Activated CD8-positive, alpha-beta T cell treated with anti-CD3 and anti-CD28 coated beads, Interleukin-2, amount 10 ng/mL, durations not matched to agents 7 days and 5 days (primary cell): ENCODE measurements at regions not wholly inside any gene's neighbourhood (a gene's known extent, or its start where the extent isn't known, plus 50 kb on each side); places are given as distances from the start of the nearest gene placed in this dataset.
"Not testable (repeated sequence)": the region's sequence is repeated elsewhere in the genome, so short reads cannot be mapped to it uniquely, and the experiment has no call there.

Experiments
- ATAC-seq: fragments of 150-1000 bp; cut with Tn5 transposase; one replicate; pipeline ENCODE4 v1.10.0; 2021; ENCODE audit warnings: moderate library complexity
- CTCF ChIA-PET: fragments of 350-600 bp; sonication (Branson Sonifier 250); formaldehyde crosslinking; loops from one replicate; lab custom pipeline; 2021; ENCODE audit warnings: antibody characterized with exemption; lab: Charles Lee
- POLR2A ChIA-PET: fragments of 350-600 bp; sonication (Branson Sonifier 250); formaldehyde crosslinking; loops from one replicate; lab custom pipeline; 2021; ENCODE audit warnings: antibody characterized with exemption; lab: Charles Lee
- DNase-seq: peaks from one replicate; pipeline ENCODE4 v3.0.0-alpha.2; 2020
- H3K27ac Mint-ChIP-seq: one replicate; pipeline ENCODE4 v1.8.0; 2021; ENCODE audit warnings: mild to moderate bottlenecking, mixed read lengths
- H3K27me3 Mint-ChIP-seq: one replicate; pipeline ENCODE4 v1.8.0; 2021; ENCODE audit warnings: low read depth, mixed read lengths
- H3K36me3 Mint-ChIP-seq: one replicate; pipeline ENCODE4 v1.8.0; 2021; ENCODE audit warnings: low read depth, mixed read lengths
- H3K4me1 Mint-ChIP-seq: one replicate; pipeline ENCODE4 v1.8.0; 2021; ENCODE audit warnings: low read depth, mixed read lengths
- H3K4me3 Mint-ChIP-seq: one replicate; pipeline ENCODE4 v1.8.0; 2021; ENCODE audit warnings: mild to moderate bottlenecking, mixed read lengths
- H3K9me3 Mint-ChIP-seq: one replicate; pipeline ENCODE4 v1.8.0; 2022; ENCODE audit warnings: mixed read lengths; ENCODE audit not compliant: insufficient read depth

DNA sequence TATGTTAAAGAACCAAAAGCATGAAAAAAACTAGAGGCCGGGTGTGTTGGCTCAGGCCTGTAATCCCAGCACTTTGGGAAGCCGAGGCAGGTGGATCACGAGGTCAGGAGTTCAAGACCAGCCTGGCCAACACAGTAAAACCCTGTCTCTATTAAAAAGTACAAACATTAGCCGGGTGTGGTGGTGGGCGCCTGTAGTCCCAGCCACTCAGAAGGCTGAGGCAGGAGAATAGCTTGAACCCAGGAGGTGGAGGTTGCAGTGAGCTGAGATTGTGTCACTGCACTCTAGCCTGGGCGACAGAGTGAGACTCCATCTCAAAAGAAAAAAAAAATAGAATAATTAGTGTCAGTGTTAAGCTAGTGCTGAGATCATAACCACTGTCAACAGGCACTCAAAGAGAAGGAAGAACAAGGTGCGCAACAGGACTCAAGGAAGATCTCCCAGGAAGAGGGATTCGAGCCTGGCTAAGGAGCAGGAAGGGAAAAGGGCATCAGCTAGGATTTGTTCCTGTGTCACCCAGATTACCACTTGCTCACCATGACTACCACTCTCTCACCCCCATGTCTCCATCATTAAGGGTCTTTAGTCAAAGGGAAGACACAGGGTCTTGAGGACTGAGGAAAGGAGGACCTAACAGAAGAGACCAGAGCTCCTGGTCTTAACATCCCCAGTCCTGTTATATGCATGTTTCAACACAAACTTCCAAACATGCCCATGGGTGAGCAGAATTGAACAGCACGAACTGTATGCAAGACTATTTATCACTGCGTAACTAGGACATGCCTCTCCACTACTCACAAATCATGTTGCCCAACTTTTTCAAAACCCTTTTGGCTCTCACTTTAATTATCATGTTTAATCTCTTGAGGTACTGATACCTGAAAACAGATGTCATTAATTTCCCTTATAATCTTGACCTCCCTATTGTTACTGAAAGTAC lies 88.3 kb upstream of the PLEKHM1 start:
- DNase-seq: no peak

DNA sequence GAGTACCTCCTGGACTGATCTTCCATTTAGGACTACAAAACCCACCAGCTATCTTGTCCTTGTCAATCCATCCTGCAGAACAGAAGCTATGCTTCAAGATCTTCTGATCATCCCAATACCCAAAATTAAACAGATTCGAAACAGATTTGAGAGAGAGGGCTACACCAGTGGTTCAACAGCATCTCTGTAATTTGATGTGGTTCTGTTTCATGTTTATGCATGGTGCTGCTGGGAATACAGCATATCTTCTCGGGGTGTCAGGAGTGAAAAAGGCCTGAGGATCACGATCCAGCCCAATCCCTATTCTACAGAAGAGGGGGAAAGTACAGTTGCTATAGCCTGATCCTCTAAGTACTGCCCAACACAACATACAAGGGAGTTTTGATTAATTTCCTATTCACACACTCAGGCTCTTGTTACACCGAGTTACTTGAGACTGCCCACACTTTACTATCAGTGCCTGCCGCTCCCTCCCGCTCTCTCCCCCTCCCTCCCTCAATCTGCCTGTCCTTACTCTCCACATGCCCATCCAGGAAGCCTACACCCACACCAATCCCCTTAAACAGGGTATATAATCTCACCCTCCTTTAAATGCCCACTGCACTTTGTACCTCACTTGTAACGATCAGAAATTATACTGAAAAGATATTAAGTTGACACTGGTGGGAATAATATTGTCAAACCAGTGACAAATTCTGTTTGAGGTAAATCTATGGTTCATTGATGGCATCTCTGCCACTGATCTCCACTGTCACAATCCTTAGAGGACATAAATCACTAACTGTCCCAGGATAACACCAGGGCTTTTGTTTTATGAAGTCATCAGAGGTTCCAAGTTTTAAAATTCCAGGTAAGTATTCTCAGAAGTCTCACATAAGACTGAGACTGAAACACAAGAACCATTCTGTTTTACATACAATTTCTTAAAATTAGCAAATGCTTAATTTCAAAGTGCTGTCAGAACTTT lies 89.3 kb upstream of the PLEKHM1 start:
- CTCF ChIA-PET: no interaction called here
- Mint-ChIP-seq H3K27ac (no peak overlapping the region), H3K36me3 (peaks cover 56% of the 10 kb centered on the region)

More for the DNA sequence above, 88.3 kb upstream of the PLEKHM1 start:
- ATAC-seq: no peak
- Mint-ChIP-seq H3K27me3 (no peaks in the 10 kb centered on the region), H3K9me3 (no peaks in the 10 kb centered on the region), H3K36me3 (peaks cover 54% of the 10 kb centered on the region), H3K4me1 (peaks cover 39% of the 10 kb centered on the region), H3K27ac (no peak overlapping the region), H3K4me3 (no peak overlapping the region)
- CTCF ChIA-PET: no interaction called here
- POLR2A ChIA-PET: no interaction called here

DNA sequence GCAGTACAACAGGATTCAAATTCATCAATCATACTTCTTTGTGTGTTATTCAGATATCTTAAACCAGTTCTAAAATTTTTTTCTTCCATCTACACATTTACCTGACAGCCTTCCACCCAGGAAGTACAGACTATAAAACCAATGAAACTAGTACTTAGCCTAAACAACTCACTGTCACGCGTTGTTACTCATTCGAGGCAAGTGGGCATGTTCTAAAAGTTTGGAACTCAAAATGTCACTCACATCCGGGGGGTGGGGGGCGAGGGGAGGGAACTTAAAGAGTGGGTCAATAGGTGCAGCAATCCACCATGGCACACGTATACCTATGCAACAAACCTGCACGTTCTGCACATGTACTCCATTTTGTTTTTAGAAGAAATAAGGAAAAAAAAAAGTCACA lies 90.4 kb upstream of the PLEKHM1 start:
- Mint-ChIP-seq H3K27ac (no peak overlapping the region), H3K9me3 (no peaks in the 10 kb centered on the region), H3K36me3 (peaks cover 49% of the 10 kb centered on the region), H3K4me1 (peaks cover 39% of the 10 kb centered on the region), H3K27me3 (no peaks in the 10 kb centered on the region), H3K4me3 (no peak overlapping the region)
- ChIA-PET POLR2A (no interaction called here), CTCF (no interaction called here)
- ATAC-seq (no peak), DNase-seq (no peak)

More for the DNA sequence above, 89.3 kb upstream of the PLEKHM1 start:
- DNase-seq (no peak), ATAC-seq (no peak)
- Mint-ChIP-seq H3K4me1 (peaks cover 39% of the 10 kb centered on the region), H3K4me3 (no peak overlapping the region), H3K9me3 (no peaks in the 10 kb centered on the region), H3K27me3 (no peaks in the 10 kb centered on the region)
- POLR2A ChIA-PET: no interaction called here

DNA sequence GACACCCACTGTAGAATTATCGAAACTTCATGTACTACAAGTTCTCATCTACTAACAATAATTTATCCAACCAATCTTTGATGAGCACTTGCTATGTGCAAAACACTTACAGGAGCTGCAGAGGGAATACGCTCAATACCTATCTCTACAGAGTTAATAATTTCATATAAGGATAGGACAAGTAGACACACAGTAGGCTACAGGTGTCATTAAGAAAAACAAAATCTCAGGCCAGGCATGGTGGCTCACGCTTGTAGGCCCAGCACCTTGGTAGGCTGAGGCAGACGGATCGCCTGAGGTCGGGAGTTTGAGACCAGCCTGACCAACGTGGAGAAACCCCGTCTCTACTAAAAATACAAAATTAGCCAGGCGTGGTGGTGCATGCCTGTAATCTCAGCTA lies 91.3 kb upstream of the PLEKHM1 start:
- Mint-ChIP-seq H3K4me3 (no peak overlapping the region), H3K27me3 (no peaks in the 10 kb centered on the region), H3K36me3 (peaks cover 41% of the 10 kb centered on the region), H3K9me3 (no peaks in the 10 kb centered on the region), H3K27ac (no peak overlapping the region), H3K4me1 (peaks cover 39% of the 10 kb centered on the region)
- ChIA-PET CTCF (no interaction called here), POLR2A (no interaction called here)
- ATAC-seq (no peak), DNase-seq (no peak)

DNA sequence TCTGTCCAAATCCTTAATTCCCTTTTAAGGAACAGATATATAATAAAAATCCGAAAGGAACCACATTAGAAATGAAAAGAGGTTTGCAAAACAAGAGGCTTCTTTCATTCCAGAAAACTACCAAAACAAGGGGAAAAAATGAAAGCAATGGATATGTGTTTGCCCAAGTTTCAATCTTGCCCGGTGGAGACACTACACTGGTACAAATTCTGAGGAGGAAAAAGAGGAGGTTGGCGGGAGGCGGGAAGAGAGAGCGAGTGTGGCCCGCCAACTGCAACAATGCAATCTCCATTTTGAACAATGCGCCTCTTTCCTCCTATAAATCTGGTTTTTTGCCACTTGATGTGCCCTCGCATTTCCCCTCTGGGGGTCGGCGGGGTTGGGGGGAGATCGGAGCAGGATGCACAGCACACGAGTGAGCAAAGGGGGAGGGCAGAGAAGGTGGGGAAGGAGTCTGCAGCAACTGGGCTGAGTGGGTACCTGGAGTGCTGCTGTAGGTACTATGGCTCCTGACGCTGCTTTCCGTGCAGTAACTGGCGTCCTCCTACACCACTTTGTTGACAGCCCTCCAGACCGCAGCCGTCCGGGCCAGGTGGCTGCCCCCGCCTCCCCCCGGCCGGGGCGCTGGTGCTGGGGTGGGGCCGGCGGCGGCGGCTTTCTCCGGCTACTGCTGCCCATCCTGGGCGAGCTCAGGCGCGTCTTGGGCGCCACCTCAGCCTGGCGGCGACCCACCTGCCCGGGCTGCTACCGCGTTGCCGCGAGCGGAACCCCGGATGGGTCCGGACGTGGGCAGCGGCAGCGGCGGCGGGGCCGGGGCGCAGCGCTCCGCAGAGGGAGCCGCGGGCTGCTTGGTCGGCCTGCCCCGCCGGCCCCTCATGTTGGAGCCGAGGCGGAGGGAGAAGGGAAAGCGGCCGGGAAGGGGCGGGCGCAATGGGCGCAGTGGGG lies 93.8 kb upstream of the PLEKHM1 start:
- POLR2A ChIA-PET: interaction anchor here (0.6 to 1.2 kb wide), 8 partner anchors 9 to 524 kb away, joined by 3 to 4 read pairs (median 3); partner anchors contain the start of gene PLEKHM1
- Mint-ChIP-seq H3K36me3 (peaks cover 37% of the 10 kb centered on the region), H3K27ac (peak overlapping the region; percentile 98), H3K4me3 (peak overlapping the region; percentile 91), H3K9me3 (no peaks in the 10 kb centered on the region), H3K4me1 (peaks cover 31% of the 10 kb centered on the region), H3K27me3 (peaks cover 3% of the 10 kb centered on the region)
- DNase-seq (peak; percentile 85), ATAC-seq (peak; percentile 59)
- CTCF ChIA-PET: no interaction called here

DNA sequence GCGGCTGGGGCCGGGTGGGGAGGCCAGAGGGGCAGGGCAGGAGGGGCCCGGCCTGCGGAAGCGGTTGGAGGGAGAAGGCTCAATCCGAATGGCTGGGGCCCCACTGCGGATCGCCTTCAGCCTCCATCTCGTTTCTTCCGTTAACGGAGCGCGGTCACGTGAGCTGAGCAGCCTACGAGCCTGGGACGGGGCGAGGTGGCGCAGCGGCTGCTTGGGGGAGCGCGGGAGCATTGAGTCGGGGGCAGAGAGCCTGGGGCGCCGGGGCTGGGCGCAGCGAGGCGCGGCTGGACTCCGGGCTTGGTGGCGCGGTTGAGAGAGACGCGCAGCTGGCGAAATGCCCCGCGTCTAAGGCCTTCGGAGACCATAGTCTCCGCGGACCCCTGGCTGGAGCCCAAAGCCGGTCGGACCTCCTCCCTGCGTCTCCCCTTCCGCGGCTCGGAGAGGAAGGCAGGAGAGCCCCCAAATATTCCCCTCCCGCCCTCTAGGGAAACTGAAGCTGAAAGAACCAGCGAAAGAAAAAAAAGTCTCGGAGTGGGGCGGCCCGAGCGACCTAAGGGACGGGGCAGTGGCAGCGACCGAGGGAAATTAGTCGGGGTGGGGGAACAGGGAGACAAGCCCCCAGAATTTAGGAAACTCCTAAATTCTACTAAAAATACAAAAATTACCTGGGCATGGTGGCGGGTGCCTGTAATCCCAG lies 94.7 kb upstream of the PLEKHM1 start:
- H3K9me3 Mint-ChIP-seq, CTCF ChIA-PET, H3K27me3 Mint-ChIP-seq: not testable (repeated sequence)
- H3K27ac Mint-ChIP-seq: peak overlapping the region; percentile 91
- peaks cover 23% of the 10 kb centered on the region for H3K4me1 Mint-ChIP-seq
- peaks cover 30% of the 10 kb centered on the region for H3K36me3 Mint-ChIP-seq
- POLR2A ChIA-PET: interaction anchor here (0.6 to 1.2 kb wide), 7 partner anchors 10 to 273 kb away, joined by 3 to 4 read pairs (median 3); partner anchors contain the start of gene PLEKHM1
- ATAC-seq (peak; percentile 80), DNase-seq (peak; percentile 90)
- peak overlapping the region; percentile 91 for H3K4me3 Mint-ChIP-seq

DNA sequence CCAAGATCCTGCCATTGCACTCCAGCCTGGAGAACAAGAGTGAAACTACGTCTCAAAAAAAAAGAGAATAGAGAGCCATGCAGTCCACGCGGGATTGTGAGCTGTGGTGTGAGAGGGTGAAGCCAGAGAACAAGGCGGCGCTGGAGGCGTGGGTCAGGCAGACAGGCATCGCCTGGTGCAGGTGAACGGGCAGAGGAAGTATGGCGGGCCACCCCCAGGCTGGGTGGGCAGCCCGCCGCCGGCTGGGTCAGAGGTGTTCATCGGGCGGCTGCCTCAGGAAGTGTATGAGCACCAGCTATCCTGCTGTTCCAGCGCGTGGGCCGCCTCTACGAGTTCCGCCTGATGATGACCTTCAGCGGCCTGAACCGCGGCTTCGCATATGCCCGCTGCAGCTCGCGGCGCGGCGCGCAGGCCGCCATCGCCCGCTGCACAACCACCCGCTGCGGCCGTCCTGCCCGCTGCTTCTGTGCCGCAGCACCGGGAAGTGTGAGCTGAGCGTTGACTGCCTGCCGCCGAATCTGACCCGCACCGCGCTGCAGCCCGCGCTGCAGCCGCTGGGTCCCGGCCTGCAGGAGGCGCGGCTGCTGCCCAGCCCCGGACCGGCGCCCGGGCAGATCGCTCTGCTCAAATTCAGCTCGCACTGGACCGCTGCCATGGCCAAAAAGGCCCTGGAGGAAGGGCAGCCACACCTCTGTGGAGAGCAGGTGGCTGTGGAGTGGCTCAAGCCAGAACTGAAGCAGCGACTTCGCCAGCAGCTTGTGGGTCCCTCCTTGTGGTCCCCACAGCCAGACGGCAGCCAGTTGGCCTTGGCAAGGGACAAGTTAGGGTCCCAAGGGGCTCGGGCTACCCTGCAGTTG lies 95.5 kb upstream of the PLEKHM1 start:
- ATAC-seq (peak; percentile 32), DNase-seq (peak; percentile 63)
- H3K4me3 Mint-ChIP-seq: peak overlapping the region; percentile 91
- H3K27ac Mint-ChIP-seq: peak overlapping the region; percentile 91
- POLR2A ChIA-PET: interaction anchor here (0.6 to 1.2 kb wide), 3 partner anchors 11 to 425 kb away, joined by 3 to 4 read pairs (median 3); no protein-coding TSS in a partner anchor
- peaks cover 27% of the 10 kb centered on the region for H3K36me3 Mint-ChIP-seq
- H3K27me3 Mint-ChIP-seq, H3K9me3 Mint-ChIP-seq, CTCF ChIA-PET: not testable (repeated sequence)
- H3K4me1 Mint-ChIP-seq: peaks cover 19% of the 10 kb centered on the region

DNA sequence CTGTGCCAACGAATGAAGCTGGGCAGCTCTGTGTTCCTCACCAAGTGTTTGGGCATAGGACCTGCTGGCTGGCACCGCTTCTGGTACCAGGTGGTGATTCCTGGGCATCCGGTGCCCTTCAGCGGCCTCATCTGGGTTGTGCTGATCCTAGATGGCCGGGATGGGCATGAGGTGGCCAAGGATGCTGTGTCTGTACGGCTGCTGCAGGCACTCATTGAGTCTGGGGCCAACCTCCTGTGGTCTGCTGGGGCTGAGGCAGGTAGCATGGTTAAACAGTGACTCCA lies 96.1 kb upstream of the PLEKHM1 start:
- DNase-seq, ATAC-seq, POLR2A ChIA-PET, H3K9me3 Mint-ChIP-seq, CTCF ChIA-PET, H3K27me3 Mint-ChIP-seq, H3K27ac Mint-ChIP-seq: not testable (repeated sequence)
- Mint-ChIP-seq H3K4me3 (peak overlapping the region; percentile 91), H3K36me3 (peaks cover 23% of the 10 kb centered on the region), H3K4me1 (peaks cover 16% of the 10 kb centered on the region)

DNA sequence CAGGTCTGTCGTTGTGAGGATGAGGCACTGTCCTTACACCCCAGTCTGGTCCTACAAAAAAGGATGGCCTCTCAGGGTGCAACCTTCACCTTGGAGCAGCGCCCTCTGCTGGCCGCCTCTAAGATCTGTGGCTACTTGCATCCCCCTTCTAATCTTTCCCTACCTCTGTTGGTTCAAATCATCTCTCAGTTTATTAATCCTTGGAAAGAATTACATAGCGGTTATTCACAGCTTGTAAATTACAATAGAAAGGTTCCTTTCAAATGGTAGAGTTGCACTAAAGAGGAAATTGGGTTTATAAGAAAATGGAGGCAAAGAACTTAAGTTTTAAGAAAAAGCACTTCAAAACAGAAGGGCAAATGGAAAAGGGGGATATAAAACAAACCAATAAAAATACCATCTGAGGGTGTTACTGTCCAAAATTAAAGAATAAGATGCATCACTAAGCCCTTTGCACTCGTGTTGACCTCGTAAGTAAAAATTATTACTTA lies 102.0 kb upstream of the PLEKHM1 start:
- CTCF ChIA-PET: interaction anchor here (1.0 kb wide), 1 partner anchor 167 kb away, joined by 3 read pairs; no protein-coding TSS in a partner anchor
- H3K27me3 Mint-ChIP-seq: peaks cover 16% of the 10 kb centered on the region
- H3K4me3 Mint-ChIP-seq, POLR2A ChIA-PET, H3K27ac Mint-ChIP-seq, H3K36me3 Mint-ChIP-seq, H3K9me3 Mint-ChIP-seq, H3K4me1 Mint-ChIP-seq: not testable (repeated sequence)
- DNase-seq: peak; percentile 88
- ATAC-seq: peak; percentile 94

DNA sequence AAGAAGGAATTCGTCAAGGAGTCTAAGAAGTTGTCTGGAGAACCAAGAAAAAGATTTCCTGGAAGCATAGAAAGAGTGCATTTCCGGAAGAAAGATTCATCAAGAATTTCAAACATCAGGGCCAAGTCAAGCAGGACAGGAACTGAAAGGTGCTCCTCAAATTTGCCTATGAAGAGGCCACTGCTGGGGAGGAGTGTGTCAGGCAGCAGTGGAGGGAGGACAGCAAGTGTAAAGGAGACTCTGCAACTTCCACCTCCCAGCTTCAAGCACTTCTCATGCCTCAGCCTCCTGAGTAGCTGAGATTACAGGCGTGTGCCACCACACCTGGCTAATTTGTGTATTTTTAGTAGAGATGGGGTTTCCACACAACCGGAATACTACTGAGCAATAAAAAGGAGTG lies 105.8 kb upstream of the PLEKHM1 start:
- H3K9me3 Mint-ChIP-seq, H3K27ac Mint-ChIP-seq, CTCF ChIA-PET, H3K4me1 Mint-ChIP-seq, POLR2A ChIA-PET, ATAC-seq, H3K4me3 Mint-ChIP-seq, H3K36me3 Mint-ChIP-seq, DNase-seq: not testable (repeated sequence)
- peaks cover 11% of the 10 kb centered on the region for H3K27me3 Mint-ChIP-seq
